Head of caudate nucleus (tissue), 42 donors: ENCODE measurements at regions not wholly inside any gene's neighbourhood (a gene's known extent, or its start where the extent isn't known, plus 50 kb on each side); places are given as distances from the start of the nearest gene placed in this dataset.

Experiments
- DNase-seq, 42 donors: peaks; one replicate each; pipeline versions ENCODE4 v3.0.0 to v3.0.0-alpha.2; 2020 to 2021; ENCODE audit warnings: mixed read lengths in 7 of 42
- intact Hi-C: fragments of 100-400 bp; cut with DNase I; formaldehyde crosslinking; loops from one replicate; pipeline ENCODE4 v1.15.0; 2022

DNA sequence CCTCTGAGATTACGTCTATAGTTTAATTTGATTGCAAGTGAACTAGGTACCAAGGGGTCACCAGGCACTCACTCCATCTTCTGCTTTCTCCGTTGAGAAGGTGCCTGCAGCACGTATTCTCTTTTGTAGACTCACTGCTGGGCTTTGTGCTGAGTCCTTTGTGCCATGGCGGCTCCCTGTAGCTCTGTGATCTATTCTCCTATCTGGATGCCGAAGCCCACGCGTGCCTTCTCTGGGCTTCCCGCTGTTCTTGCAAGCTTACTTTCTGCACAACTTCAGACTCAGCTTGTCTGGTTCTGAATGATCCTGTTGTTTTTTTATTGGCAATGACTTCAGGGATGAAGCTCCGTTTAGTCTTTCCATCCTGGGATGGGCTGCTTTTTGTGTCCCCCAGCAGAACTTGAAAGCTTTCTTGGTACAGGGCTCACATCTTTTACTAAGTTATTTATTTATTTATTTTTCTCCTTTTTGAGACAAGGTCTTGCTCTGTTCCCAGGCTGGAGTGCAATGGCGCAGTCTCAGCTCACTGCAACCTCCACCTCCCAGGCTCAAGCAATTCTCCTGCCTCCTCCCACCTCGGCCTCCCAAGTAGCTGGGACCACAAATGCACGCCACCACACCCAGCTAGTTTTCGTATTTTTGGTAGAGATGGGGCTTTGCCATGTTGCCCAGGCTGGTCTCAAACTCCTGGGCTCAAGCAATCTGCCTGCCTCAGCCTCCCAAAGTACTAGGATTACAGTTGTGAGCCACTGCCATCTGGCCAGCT is 100.9 kb upstream of the NKX1-1 start:
- DNase-seq: peak in 15 of 42 donors; percentile 6 to 37 (median 15)
- intact Hi-C loops: no loop called here

DNA sequence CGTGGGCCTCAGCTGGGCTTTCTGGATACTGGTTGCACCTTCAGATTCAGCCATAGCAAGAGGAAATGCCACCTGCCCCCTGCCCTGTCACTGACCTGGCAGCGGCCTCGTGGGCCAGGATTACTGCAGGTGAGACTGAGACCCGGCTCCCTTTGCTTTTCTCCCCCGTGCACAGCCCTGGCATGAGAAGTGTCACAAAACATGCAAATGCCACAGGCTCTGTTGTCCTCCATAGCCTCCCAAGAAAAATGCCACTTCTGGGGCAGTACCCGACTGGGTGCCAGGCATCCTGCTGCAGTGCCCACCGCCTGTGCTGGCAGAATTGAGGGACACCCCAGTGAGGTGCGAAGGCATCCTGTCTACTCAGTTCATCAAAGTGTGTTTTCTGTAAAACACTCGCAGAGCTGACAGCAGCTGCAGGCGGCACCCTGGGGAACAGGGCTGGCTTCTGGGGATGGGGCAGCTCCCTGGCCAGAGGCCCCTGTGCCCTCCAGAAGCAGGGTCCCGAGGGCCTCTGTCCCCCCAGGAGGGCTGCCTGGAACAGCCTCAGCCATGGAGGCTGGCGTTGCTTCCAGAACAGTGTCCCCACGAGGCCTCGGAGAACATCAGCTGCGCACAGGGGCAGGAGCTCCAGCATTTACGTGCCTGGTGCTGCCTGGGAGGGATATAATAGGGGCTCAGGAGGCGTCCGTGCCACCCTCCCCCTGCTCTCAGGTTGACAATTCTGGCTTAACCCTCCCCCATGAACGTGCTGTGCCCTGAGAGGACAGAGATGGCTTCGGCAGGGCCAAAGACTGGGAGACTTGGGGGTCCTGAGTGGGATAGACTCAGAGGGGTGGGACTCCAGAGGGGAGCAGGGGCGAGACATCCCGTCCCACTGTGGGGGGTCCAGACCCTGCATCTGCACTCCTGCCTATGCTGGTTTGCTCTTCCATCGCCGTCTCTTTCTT is 99.5 kb upstream of the NKX1-1 start:
- DNase-seq: peak in 17 of 42 donors; percentile 0 to 34 (median 11)
- intact Hi-C loops: no loop called here

DNA sequence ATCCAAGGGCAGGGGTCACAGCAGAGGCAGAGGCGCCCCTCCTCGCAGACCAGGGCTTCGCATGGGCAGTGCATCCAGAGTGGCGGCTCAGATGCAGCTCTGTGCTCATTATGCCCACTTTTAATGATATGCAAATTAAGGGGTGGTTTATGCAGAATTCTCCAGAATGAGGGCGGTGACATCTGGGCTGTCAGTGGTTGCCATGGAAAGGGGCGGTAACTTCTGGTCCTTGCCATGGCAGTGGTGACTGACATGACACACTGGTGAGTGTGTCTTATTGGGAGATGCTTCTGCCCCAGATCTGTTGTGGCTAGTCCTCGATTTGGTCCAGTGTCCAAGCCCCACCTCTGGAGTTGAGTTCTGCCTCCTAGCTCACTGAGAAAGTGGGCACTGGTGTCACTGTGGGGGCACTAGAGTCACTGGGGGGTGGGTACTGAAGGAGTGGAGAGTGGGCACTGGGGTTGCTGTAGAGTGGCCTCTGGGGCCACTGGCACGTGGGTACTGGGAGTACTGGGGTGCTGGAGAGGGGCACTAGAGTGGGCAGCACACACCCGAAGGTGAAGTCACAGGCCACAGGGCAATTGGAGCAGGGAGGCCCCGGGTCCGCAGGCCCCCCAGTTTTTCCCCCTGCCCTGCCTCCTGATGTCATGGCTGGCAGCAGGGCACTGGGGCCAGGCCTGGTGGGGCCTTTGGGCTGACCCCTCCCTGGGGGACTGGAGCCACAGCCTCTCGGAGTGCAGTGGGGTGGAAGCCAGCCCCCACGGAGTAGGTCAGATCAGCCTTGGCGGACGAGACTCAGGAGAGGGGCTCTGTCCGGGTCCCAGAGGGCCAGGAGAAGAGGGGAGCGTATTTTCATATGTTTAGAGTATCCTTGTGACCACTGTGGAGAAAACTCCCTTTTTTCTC is 98.6 kb upstream of the NKX1-1 start:
- intact Hi-C loops: no loop called here
- DNase-seq: peak in 12 of 42 donors; percentile 1 to 31 (median 12)

DNA sequence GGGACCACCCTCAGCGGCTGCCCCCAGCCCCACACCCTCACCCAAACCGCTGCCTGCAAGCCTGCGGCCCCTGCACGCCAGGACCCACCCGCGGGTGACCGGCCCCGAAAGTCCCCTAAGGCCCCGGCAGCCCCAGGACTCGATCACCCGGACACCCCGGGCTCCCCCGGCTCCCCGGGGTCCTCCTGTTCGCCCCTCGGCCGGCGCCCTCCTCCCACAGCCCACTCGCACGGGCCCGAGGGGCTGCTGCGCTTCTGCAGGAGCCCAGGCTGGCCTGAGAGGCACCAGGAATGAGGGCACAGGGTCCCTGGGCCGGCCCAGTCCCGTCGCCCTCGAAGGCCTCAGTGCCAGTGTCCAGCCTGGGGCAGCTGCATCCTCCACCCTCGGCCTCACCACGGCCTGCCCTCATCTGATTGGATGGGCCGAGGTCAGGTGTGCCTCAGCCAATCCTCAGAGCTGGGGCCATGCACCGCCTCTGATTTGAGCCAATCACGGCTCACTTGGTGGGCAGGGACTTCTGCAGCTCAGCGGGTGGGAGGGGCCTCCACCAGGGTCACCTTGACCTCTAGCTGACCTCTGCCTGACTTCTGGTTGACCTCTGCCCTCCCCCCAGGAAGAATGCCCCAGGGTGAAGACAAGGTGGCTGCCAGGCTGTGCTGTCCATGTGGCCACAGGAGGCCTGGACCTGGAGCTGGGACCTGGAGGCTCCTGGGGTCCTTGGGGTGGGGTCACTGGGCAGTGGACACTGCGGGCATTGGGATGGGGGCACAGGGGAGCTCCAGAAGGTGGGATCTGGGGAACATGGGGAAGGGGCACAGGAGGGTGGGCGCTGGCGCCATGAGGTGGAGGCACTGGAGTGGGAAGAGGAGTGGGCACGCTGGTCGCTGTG is 97.6 kb upstream of the NKX1-1 start:
- DNase-seq: peak in 13 of 42 donors; percentile 0 to 28 (median 9)
- intact Hi-C loops: no loop called here

DNA sequence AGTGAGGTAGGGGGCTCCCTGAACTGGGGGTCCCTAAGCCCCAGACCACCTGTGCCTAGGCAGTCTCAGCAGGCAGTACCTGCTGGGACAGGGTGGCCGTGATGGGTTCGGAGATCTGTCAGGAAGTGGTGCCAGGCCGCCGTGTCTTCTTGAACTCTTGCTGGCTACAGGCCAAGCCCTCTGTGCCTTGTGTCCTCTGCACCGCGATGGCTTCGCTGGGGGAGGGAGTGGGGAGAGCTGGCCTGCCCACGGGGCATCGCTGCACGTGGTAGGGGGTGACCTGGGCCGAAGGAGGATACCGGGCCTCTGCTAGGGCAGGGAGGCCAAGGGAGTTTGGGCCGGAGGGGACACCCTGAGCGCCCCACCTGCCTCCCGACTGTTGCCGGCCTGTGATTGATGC is 96.7 kb upstream of the NKX1-1 start:
- intact Hi-C loops: no loop called here
- peak in 13 of 42 donors; percentile 1 to 32 (median 12) for DNase-seq

DNA sequence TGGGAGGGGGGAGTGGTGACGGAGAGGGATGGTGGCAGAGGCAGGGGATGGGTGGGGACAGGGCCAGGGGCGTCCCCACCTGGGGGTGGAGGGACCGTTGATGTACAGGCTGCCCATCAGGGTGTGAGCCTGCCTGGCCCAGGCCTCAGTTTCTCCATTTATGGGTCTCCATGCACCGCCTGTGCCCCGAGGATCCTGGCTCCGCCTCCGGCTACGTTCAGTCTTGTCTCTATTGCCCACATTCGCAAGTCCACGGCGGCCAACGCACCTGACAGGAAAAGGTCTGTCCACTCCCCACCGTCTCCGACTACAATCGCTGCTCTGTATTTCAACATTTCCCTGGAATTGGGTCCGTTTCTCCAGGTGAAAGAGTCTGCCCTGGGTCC is 96.3 kb upstream of the NKX1-1 start:
- intact Hi-C loops: no loop called here
- DNase-seq: peak in 10 of 42 donors; percentile 1 to 26 (median 9)

DNA sequence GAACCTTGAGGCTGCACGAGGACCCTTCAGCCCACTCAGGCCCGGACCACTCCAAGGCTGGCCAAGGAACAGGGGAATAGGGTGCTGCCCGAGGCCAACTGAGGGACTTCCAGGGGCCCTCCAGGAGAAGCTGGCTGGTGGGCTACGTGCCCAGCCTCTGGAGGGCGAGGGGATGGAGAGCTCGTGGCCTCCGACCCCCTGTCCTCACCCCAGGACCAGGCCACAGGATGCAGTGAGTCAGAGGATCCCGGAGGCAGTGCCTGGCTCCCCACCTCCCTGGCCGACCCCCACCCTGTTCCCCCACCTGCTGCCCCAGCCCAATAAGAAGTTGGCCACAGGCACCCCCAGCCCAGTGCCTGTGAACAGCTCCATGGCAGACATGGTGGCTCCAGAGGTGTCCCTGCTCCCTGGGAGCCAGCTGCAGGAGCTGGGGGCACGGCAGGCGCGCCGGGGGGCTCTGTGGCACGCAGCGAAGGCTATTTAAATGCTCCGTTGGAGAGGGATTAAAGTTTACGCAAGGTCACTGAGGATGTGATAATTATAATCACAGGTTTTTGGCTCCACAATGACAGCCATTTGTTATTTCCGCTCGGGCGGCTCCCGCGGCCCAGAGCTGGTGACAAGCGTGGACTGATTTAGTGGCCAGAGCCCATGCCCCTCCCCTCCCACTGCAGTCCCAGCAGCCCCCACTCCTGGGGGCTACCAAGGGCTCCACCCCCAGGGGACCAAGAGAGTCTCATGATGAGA is 95.7 kb upstream of the NKX1-1 start:
- intact Hi-C loops: no loop called here
- DNase-seq: peak in 12 of 42 donors; percentile 0 to 26 (median 4)

DNA sequence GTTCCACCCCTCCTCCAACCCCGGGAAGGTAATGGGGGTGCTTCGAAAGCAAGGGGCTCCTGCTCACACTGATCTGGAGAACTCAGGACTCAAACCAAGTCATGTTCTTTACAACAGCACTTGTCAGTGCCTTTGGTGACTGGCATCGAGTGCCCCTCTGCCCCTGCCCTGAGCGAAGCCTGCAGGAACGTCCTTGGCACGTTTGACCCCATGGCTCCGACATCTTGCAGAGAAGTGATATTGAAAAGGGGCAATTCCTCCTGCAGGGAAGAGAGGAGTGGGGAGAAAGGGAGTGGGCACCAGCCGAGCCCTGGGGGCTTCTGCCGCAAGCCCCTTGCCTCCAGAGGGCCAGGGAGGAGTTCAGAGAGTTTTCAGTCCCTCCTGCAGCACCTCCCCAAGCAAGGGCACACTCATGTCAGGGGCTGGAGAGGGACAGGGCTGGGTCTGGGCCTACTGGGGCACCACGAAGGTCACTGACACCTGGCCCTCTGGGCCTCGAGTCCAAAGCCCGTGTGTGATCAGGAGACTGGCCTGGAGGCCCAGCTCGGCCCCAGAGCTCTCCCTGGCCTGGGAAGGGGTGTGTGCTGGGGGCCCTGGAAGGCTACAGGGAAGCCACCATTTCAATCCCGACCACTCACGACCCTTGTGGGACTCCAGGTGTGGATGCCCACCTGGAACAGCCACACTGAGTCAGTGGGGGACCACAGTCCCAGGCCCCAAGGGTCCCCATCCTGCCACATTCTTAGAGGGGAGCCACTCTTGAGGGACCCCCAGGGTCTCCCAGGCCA is 94.9 kb upstream of the NKX1-1 start:
- DNase-seq: peak in 7 of 42 donors; percentile 1 to 22 (median 2)
- intact Hi-C loops: no loop called here

DNA sequence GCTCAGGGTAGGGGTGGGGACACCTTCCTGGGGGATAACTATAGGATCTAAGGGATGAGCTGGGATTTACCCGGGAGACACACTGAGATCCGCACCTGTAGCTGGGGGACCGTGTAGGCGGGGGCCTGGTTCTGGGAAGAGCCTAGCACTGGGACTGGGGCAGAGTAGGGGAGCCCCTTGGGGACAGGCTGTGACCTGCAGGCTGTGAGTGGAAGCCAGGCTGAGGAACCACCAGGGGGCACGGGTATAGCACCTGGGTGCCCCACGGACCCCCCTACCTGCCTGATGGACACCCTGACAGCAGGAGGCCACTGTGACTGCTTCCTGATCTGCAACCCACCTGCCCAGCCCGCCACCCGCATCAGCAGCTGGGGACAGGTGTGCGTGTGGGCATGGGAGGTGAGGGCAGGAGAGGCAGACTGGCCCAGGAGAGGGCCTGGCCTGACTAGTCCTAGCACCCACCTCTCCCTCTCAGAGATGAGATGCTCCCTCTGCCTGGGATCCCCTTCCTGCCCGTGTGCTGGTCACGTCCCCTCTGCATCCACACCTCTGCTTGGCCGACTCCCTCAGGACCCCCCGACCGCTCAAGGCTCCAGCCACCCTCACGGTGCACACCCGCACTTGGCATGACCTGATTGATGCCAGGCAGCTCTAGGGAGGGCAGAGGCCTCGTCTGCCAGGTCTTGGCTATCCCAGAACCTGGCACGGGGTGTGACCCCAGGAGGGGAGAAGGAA is 94.2 kb upstream of the NKX1-1 start:
- intact Hi-C loops: no loop called here
- peak in 7 of 42 donors; percentile 1 to 22 (median 7) for DNase-seq

DNA sequence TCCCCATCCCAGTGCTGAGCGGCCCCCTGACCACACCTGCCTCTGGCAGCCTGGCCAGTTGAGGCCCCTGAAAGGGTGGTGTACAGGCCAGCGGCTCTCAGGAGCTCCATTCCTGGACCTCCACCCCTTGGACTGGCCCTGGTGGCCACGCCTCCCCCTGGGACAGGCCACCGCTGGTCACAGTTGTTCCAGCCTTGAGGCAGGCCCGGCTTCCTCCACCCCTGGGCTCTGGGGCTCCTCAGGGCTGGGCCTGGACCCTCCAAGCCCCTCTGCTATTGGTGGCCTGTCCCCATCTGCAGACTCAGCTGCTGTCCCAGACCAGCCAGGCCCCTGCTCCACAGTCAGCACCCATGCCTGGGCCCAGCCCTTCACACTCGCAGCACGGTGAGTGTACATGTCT is 93.2 kb upstream of the NKX1-1 start:
- intact Hi-C loops: no loop called here
- peak in 6 of 42 donors; percentile 1 to 29 (median 5) for DNase-seq

DNA sequence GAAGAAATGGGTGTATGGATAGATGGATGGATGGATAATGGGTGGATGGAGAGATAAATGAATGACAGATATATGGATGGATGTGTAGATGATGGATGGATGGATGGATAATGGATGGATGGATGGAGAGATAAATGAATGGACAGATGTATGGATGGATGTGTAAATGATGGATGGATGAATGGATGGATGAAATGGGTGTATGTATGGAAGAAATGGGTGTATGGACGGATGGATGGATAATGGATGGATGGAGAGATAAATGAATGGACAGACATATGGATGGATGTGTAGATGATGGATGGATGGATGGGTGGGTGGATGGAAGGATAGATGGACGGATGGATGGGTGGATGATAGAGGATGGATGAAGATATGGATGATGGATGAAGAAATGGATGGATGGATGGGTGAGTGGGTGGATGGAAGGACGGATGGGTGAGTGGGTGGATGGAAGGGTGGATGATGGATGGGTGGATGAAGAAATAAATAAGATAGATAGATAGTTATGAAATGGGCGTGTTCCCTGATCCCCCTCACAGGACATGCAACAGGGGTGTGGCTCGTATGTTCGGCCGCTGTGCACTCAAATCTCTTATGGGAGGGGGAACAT is 91.1 kb upstream of the NKX1-1 start:
- no peak for DNase-seq
- intact Hi-C loops: no loop called here

DNA sequence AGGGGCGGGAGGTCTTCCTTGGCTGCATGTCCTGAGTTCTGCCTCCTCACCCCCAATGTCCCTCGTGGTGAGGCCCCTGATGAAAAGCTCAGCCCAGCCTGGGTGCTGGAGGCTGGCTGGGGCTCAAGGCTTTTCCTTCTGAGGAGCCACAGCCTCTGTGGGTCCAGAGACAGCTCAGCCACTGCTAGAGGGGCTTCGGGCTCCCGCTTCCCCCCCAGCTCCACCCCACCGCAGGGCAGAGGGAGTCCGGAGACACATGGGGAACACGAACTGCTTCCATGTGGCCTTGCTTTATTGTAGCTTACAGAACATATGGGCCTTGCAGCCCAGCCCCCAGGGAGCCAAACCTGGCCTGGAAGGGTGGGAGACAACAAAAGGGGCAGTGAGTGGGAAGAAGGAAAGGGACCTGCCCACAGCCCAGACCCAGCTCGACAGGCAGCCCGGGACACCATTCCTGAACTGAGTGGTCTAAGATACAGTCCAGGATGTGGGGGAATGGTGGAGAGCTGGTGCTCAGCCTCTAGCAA is 89.9 kb upstream of the NKX1-1 start:
- intact Hi-C loops: no loop called here
- peak in 5 of 42 donors; percentile 0 to 26 (median 7) for DNase-seq

DNA sequence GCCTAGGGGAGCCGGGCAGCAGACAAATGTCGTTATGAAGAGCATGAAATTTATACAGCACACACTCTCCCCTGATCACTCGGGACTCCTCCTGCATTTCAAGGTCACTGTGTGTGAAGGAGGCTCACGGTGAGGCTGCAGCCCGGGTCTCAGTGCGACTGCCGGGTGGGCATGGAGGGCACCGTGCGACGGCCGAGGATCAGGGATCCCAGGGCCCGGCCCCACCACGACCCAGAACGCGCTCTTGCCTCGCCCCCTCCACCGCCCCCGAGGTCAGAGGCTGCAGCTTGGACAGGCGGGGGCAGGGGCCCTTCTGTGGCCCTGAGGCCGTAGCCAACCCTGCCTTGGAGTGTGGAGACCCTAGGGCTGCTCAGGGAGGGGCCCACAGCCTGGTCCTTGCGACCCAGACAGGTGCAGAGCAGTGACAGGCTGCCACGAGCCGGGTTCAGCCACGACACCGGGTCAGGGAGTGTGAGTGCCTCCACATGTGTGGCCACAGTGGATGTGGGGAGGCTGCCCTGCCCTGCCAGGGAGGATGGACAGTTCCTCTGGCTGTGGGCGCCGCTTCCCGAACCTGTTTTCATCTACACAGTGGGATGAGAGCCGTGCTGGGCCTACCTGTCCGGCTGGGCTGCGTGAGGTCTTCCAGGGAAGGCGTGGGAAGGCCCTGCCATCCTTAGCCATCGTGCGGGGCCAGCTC is 89.3 kb upstream of the NKX1-1 start:
- intact Hi-C loops: no loop called here
- DNase-seq: peak in 6 of 42 donors; percentile 1 to 34 (median 11)
